ENCODE measurements at regions not wholly inside any gene's neighbourhood (a gene's known extent, or its start where the extent isn't known, plus 50 kb on each side); places are given as distances from the start of the nearest gene placed in this dataset.

DNA sequence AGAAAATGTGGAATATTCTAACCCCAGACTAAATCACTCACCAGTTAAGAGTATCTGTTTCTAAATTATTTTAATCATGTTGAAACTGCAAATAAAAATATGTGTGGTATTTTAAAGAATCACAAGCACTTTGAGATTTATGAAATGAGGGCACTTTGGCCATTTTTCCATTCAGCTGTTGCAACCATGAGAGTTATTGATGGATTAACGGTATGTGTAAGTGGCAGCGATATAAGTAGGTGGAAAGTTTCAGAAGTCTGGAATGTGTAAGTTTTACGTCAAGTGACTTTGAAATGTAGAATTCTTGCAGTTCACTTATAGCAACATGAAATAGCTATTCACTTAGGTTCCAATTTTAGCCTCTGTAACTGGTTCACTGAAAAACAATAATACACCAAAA lies 905.1 kb upstream of the SLIT2 start:
- peak in 1 of 3 donors; percentile 23 for DNase-seq

DNA sequence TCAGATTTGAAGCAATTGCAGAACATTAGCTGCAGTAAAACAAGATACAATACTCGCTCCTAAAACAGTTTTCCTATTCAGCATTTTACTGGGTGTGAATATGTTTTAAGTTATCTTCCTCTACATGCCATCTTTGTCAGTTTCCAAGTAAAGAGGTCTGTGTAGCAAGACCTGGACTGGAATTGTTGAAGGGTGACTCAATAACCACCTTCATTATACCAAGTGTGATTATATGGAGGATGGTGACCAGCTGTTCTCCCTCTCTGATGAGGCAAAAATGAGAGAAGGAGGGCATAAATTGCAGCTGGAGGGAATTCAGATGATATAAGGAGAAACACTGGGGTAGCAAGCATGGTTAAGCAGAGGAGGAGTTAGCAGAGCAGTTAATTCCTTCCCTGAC lies 922.1 kb upstream of the SLIT2 start:
- no peak for DNase-seq

DNA sequence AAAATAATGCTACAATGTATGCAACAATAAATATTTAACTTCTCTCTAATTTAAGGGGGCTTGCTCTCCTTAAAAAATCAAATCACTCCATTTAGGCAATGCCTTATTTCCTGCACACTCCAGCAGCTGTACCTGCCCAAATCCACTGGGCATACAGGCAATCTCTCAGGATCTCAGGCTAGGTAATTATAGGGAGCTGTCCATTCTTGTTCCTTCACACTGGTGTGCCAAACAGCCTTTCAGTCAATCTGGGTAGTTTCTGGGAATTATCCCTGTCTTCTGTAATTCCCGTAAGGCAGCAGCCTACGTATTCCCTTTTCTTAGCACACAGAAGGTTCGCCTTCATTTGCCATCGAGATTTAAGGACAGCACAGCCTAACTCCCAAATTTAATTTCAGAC lies 922.6 kb upstream of the SLIT2 start:
- DNase-seq: no peak

DNA sequence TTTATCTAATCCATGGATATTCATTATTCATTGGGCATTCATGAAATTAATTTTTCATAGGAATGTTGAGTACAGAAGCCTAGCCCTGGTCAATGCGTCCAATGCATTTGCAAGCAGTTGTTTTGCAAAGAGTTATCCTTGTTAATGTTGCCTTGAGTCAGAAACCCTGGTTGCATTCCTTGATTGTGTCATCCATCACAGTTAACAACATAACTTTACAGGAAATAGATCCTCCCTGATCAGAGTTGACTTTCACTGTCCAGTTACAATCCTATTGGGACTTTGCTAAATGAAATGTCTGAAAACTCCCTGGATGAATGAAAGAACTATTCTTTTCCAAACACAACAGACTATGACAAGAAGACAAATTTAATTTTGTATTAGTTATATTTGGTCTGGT lies 924.3 kb upstream of the SLIT2 start:
- DNase-seq: no peak

DNA sequence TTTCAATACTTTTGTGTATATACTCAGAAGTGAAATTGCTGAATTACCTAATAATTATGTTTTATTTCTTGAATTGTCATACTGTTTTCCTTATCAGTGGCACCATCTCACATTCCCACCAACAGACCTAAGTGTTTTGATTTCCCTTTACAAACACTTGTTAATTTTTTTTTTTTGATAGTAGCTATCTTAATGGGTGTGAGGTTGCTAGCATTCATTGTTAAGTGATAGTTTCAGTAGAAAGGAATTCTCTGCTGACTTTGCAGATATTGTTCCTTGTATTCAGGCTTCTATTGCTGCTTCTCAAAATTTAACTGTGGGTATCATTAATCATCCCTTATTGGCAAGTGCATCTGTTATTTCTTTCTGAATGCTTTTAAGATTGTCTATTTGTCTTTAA lies 927.5 kb upstream of the SLIT2 start:
- DNase-seq: no peak

DNA sequence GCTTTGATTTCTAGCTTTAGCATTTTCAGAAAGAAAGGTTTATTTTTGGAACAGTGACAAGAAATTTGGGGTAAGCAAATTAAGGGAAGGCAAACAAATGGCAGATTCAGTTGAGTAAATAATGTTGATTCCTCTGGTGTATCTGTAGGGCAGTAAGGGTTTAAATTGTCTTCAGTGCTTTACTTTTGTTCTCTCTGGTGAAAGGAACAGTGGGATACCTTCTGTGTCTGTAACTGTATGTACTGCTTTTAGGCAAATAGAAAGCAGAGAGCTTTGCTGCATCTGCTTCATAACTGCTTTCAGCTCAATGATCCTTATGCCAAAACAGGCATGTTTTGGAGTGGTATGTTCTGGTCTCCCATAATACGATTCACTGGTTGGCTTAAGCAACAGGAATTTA lies 932.1 kb upstream of the SLIT2 start:
- no peak for DNase-seq

DNA sequence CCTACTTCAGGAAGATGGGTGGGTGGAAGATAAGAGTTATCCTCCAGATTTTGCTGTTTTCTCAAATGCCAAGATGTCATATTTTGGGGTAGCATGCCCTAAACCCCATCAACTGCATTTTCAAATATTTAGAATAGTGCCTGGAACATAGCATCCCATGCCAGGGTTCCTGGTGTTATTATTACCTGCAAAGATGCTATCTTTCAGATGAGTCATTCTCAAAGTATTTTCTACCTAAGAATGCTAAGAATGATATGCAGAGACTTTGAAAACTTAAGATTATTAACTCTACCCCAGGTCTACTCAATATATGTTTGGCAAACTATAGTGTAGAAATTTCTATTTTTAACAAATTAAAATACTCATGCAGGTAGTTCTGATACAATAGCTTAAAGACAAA lies 934.3 kb upstream of the SLIT2 start:
- DNase-seq: no peak

DNA sequence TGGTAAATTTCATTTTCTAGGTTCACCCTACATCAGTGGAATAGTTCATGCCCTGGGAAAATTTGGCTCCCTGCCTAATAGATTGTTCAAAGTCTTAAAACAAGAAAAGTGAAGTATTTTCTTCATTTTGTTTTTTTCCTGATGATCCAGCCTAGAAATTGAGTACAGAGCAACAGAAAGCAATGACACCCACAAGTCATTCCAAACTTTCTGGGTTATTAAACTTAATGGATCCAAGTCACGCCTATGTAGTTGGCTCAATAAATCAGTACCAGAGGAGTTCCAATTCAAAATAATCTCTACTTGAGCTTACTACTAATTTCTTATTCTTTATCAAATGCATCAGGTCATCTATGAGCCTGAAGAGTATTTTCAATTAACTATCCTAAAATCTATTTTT lies 937.6 kb upstream of the SLIT2 start:
- DNase-seq: peak in 1 of 3 donors; percentile 15

DNA sequence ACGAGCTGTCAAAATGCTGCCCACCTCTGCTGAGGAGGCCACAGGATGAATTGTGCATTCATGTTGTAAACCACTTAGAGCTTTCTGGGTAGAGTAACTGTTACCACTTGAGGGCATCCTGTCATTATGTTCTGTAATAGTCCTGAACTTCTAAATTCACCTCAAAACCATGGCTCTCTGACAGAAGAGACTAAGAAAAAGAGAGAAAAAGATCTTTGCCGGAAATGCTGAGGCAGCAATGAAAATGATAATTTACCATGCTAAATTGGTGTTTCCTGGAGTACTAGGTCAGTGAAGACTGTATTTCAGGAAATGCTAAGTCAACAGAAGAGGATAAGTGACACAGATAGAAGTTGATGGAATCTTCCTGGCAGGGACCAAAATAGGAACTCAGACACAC lies 942.3 kb upstream of the SLIT2 start:
- peak; percentile 33 to 52 (median 44) for DNase-seq

DNA sequence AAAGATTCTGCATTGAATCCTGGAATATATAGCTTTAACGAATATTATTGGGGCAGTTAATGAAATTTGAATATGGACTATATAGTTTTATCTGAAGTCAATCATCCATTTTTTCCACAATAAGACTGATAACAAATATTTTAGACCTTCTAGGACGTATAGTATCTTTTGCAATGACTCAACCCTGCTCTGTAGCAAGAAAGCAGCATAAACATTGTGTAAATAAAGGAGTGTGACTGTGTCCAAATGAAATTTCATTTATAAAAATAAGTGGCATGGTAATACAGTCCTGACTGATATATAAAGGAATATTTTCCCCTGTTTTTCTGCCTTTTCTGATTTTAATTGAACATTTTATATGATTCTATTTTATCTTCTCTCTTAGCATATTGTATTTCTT lies 947.7 kb upstream of the SLIT2 start:
- no peak for DNase-seq

DNA sequence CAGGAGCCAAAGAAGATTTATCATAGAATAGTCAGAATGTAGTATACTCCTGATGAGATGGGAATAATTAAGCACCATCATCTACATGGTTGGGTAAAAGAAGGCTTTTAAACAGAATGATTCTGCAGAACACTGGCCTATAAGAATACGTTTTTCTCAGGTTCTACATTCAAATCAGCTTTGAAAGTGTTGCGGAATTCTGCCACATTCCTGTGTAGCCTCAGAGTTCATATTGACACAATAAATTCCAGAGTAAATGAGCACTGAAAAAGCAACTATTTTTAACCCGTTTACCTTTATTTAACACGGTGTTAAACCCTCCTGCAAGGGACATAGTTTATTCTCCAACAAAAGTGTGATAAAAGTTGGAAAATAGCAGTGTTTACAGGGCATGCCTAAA lies 950.2 kb upstream of the SLIT2 start:
- DNase-seq: no peak

DNA sequence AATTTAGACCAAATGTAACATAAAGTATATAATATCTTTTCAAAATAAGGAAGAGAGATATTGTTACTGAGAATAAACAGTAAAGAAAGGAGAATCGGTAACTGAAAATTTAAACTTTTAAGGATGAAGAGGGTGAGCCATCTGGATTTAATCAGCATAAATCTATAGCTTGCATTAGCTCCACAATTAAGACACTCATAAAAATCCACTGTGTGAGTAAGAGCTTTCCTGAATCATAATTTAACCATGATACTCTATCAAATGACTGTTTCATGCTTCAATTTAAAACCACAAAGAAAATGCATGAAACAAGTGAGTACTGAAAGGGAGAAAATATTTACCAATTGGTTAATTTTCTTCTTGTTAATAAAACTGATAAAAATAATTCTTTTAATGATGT lies 951.5 kb upstream of the SLIT2 start:
- DNase-seq: peak in 1 of 3 donors; percentile 52

DNA sequence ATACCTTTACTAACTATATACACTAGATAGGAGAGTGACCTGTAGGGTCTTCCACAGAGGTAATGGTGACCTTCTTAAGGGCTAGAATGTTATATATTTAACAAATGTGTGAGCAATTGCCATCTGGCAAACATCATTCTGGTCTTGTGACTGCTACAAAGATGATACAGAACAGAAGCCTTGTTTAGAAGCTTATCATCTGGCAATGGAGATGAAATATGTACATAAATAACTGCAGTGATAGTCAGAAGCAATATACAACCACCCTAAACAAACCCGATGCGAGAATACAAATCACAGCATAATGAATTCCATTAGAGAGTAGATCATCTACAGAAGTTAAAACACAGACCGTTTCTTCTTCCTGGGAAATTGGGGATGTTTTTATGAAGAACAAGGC lies 952.7 kb upstream of the SLIT2 start:
- DNase-seq: peak in 1 of 3 donors; percentile 23

DNA sequence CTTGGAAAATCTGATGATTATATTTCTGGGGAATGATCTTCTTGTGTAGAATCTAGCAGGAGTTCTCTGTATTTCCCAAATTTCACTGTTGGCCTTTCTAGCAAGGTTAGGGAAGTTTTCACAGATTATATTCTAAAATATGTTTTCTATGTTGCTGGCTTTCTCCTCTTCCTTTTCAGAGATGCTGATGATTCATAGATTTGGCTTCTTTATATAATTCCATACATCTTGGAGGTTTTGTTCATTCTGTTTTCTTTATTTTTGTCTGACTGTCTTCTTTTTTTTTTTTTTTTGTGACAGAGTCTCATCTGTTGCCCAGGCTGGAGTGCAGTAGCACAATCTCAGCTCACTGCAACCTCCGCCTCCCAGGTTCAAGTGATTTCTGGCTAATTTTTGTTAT lies 957.9 kb upstream of the SLIT2 start:
- no peak for DNase-seq

DNA sequence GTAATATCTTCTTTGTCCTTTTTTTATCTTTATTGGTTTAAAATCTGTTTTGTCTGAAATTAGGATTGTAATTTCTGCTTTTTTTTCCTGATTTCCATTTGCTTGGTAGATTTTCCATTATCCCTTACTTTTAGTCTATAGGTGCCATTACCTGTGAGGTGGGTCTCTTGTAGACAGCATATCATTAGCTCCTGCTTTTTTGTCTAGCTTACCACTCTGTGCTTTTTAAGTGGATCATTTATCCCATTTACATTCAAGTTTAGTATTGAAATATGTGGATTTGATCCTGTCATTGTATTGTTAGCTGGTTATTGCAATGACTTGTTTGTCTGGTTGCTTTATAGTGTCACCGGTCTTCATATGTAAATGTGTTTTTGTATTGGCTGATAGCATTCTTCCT lies 958.6 kb upstream of the SLIT2 start:
- no peak for DNase-seq

DNA sequence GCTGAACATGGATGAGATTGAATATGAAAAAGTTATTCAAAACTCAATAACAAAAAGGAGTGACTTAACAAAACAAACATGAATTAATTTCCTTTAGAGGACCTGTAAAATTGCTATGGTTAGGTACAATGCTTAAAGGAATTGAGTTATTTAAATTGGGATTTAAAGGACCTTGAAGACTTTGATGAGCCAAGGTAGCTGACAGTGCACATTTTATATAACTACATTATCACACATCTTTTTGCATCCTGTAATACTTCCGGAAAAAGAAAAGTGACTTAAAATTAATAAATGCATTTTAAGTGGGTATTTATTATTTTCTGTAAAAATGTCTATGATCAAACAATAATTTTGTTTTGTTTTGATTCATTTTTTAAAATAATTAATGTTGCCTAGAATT lies 964.8 kb upstream of the SLIT2 start:
- no peak for DNase-seq

DNA sequence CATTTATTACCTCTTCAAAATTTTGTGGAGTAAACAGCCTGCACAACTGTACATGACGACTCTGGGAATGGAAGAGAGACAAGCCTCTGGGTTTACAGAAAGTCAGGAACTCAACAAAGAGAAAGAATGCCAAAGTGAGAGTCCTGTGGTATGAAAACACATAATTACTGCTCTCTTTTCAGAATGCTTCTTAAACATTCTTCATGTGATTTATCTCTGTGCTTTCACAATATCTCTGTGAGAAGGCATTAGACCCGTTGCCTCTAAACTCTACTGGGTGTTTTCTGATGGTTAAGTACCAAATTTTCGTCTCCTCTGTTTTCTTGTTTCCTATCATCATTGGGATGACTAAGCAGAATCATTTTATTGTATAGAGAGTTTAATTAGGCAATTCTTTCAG lies 966.6 kb upstream of the SLIT2 start:
- no peak for DNase-seq

DNA sequence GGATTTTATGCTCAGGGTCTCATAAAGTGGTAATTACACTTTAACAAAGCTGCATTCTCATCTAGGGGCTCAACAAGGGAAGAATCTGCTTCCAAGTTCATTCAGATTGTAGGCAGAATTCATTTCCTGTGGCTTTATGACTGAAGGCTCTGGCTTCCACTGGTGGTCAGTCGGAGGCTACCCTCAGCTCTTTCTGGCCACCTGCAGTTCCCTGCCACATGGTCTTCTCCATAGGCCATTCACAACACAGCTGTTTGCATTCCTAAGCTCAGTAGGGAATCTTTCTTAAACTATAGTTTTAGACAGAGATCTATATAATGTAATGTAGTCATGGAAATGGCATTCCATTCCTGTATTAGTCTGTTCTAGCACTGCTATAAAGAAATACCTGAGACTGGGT lies 973.0 kb upstream of the SLIT2 start:
- DNase-seq: no peak

DNA sequence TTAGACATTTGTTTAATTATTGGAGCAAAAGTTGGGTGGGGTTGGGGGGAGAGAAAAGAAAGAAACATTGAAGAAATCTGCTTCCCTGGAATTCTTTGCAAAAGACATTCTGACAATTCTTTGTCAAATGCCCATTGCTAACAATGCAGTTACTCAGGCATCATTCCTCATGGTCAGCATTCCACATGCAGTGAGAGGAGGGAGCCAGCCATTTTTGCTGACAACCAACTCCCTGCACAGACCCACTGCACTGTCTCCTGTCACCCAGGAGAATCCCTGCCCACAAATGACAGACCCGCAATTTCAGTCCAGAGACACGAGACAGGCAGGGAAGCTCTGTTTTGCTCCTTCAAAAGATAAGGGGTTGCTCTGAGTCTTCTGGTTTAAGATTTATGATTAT lies 985.1 kb upstream of the SLIT2 start:
- no peak for DNase-seq

DNA sequence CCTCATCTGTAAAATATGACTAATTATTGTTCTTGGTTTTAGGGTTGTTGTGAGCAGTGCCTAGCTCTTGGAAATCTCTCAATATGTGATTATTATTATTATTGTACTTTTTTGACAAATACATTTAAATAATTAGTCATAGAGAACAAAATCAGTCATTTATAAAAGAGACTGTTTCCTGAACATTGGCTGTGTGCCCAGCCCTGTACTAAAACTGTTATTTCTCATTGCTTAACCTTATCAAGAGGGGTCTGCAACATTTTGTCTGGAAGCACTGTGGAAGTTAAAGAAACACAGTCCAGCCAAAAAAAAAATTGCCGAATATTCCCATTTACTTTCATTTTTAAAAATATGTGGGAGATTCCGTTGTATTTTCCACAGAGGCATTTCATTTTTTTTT lies 989.2 kb upstream of the SLIT2 start:
- peak in 1 of 3 donors; percentile 29 for DNase-seq

DNA sequence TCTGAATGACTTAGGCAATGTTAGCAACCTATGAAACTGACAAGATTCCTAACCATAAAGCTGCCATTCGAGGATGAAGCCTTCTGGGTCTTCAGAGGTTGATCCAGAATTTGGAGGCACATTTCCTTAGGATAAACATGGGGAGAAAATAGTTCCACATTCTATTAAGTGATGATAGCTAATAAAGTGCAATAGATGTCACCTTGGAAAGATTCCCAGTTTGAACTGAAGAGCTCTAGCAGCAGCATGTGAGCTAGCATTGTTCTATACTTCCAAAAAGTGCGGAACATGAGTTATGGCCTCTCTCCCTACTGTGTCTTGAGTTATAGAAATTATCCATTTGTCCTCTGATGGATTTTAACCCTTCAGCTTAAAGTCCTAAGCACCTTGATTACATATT lies 991.4 kb upstream of the SLIT2 start:
- peak in 1 of 3 donors; percentile 59 for DNase-seq

DNA sequence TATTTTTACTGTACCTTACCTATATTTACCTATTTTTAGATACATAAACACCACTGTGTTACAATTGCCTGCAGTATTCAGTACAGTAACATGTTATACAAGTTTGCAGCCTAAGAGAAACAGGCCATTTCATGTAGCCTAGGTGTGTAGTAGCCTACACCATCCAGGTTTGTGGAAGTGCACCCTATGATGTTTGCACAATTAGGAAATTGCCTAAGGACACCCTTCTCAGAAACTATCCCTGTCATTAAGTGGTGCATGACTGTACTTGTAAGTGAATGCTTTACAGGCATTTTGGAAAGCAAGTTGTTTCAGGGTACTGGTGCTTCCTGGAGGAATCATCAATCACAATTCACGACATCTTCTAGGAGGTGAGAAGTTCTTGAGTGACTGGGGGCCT lies 991.8 kb upstream of the SLIT2 start:
- no peak for DNase-seq

DNA sequence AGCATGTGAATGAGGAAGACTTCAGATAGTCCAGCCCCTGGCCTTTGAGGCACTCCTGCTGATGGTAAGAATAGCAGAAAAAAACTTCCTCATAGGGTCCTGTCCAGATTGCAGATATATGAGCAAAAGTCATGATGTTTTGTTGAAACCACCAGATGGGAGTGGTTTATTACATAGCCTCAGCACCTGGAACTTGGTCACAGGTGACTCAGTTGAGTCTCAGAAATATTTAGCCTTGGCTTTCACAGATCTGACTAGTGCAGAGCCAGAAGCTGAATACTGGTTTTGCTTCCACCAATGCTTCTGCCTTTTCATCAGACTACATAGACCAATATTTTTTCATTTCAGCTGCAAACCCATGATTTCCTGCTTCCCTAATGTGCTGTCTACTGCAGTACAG lies 994.9 kb upstream of the SLIT2 start:
- DNase-seq: no peak

DNA sequence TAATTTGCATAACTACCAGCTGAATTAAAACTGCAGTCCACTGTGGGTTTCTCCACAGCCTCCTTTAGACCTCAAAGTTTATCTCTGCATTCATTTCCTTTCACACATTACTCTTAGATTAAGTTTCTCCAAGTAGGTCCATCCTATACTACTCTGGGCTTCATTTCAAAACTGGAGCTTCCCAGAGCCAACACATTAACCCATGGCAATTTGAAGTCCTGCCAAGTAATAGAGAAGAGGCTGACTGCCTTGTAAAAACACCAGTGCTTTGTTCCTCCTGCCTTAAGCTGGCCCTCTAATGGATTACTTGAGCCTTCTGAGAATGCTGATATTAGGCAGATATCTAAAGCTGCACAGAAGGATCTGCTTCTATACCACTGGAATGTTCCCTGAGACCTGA lies 997.2 kb upstream of the SLIT2 start:
- no peak for DNase-seq

DNA sequence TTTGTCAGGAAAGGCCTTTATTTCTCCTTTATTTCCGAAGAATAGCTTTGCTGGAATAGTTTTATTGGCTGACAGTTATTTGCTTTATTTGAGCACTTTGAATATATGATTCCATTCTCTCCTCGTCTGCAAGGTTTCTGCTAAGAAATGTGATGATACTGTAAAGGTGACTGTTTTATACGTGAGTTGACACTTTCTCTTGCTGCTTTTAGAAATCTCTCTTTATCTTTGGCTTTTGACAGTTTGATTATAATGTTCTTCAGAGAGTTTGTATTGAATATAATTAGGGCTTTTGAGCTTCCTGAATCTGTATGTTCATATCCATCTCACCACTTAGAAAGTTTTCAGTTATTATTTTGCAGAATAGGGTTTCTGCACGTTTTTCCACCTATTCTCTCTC lies 1003.7 kb upstream of the SLIT2 start:
- DNase-seq: no peak
